Left kidney (tissue), 1 donor: ENCODE measurements at regions not wholly inside any gene's neighbourhood (a gene's known extent, or its start where the extent isn't known, plus 50 kb on each side); places are given as distances from the start of the nearest gene placed in this dataset.
A peak's percentile ranks its signal among the peaks of the same experiment; 100 is the strongest.
"Not testable (repeated sequence)": the region's sequence is repeated elsewhere in the genome, so short reads cannot be mapped to it uniquely, and the experiment has no call there.

Experiments
- DNase-seq: peaks from one replicate; pipeline ENCODE4 v3.0.0-alpha.2; 2013

GRCh38 chr4:96974295-96974694, 1134.4 kb downstream of the PDHA2 start:
- DNase-seq, result no peak

- no peak for DNase-seq
Measured at GRCh38 chr4:96983830-96984229, 1143.9 kb downstream of the PDHA2 start.

- DNase-seq, result no peak
Measured at GRCh38 chr4:96986816-96987215, 1146.9 kb downstream of the PDHA2 start.

- no peak for DNase-seq
Measured at GRCh38 chr4:96991083-96991482, 1151.2 kb downstream of the PDHA2 start.

- no peak for DNase-seq
Measured at GRCh38 chr4:96992443-96992842, 1150.8 kb downstream of the STPG2 start.

- DNase-seq, result no peak
Measured at GRCh38 chr4:96993560-96993959, 1149.7 kb downstream of the STPG2 start.

- DNase-seq, result no peak
Measured at GRCh38 chr4:97003715-97004114, 1139.6 kb downstream of the STPG2 start.

- no peak for DNase-seq
Measured at GRCh38 chr4:97013309-97013708, 1130.0 kb downstream of the STPG2 start.

- peak; percentile 26 for DNase-seq
Measured at GRCh38 chr4:97013711-97014110, 1129.6 kb downstream of the STPG2 start.

GRCh38 chr4:97015301-97015700, 1128.0 kb downstream of the STPG2 start:
- no peak for DNase-seq

- DNase-seq, result no peak
Measured at GRCh38 chr4:97016186-97016907, 1126.9 kb downstream of the STPG2 start.

- no peak for DNase-seq
Measured at GRCh38 chr4:97027728-97028410, 1115.4 kb downstream of the STPG2 start.

- no peak for DNase-seq
Measured at GRCh38 chr4:97028785-97029184, 1114.5 kb downstream of the STPG2 start.

- DNase-seq, result peak; percentile 32
Measured at GRCh38 chr4:97037411-97038145, 1105.7 kb downstream of the STPG2 start.

- no peak for DNase-seq
Measured at GRCh38 chr4:97038146-97038516, 1105.1 kb downstream of the STPG2 start.

GRCh38 chr4:97072666-97073065, 1070.6 kb downstream of the STPG2 start:
- no peak for DNase-seq

- no peak for DNase-seq
Measured at GRCh38 chr4:97073194-97073593, 1070.1 kb downstream of the STPG2 start.

- no peak for DNase-seq
Measured at GRCh38 chr4:97074531-97074930, 1068.7 kb downstream of the STPG2 start.

- no peak for DNase-seq
Measured at GRCh38 chr4:97081951-97082350, 1061.3 kb downstream of the STPG2 start.

- DNase-seq, result not testable (repeated sequence)
Measured at GRCh38 chr4:97097036-97097435, 1046.2 kb downstream of the STPG2 start.

- DNase-seq, result not testable (repeated sequence)
Measured at GRCh38 chr4:97101171-97101570, 1042.1 kb downstream of the STPG2 start.

GRCh38 chr4:97103252-97103651, 1040.0 kb downstream of the STPG2 start:
- DNase-seq, result no peak

- no peak for DNase-seq
Measured at GRCh38 chr4:97104006-97104405, 1039.3 kb downstream of the STPG2 start.
